GM23248 (cell line): ENCODE measurements at regions not wholly inside any gene's neighbourhood (a gene's known extent, or its start where the extent isn't known, plus 50 kb on each side); places are given as distances from the start of the nearest gene placed in this dataset.
"Not testable (repeated sequence)": the region's sequence is repeated elsewhere in the genome, so short reads cannot be mapped to it uniquely, and the experiment has no call there.

Source experiments
- EZH2 ChIP-seq: fragments of 200-600 bp; sonication (generic); IDR thresholded peaks from 2 replicates; pipeline ENCODE4 v1.6.1; 2018; ENCODE audit warnings: antibody characterized with exemption, mild to moderate bottlenecking; ENCODE audit not compliant: insufficient read depth, poor library complexity, severe bottlenecking
- EZH2phosphoT487 ChIP-seq: fragments of 200-600 bp; sonication (generic); IDR thresholded peaks from 2 replicates; pipeline ENCODE4 v1.6.1; 2018; ENCODE audit warnings: antibody characterized with exemption, moderate library complexity, mild to moderate bottlenecking, low read depth; ENCODE audit not compliant: insufficient read depth

DNA sequence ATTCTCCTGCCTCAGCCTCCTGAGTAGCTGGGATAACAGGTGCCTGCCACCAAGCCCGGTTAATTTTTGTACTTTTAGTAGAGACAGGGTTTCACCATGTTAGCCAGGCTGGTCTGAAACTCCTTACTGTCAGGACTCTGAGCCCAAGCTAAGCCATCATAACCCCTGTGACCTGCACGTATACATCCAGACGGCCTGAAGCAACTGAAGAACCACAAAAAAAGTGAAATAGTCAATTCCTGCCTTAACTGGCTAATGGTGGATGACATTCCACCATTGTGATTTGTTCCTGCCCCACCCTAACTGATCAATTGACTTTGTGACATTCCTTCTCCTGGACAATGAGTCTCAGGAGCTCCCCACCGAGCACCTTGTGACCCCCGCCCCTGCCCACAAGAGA, 69.9 kb upstream of the ADGRL1 start:
- TF ChIP-seq EZH2phosphoT487, EZH2: not testable (repeated sequence)
